GM23338 (cell line): ENCODE measurements at regions not wholly inside any gene's neighbourhood (a gene's known extent, or its start where the extent isn't known, plus 50 kb on each side); places are given as distances from the start of the nearest gene placed in this dataset.

Source experiments
- ATAC-seq: fragments of 200-7000 bp; cut with Tn5 transposase; 3 replicates; pipeline ENCODE4 v1.9.1; 2020
- DNase-seq: peaks from one replicate; pipeline ENCODE4 v3.0.0-alpha.2; 2015; ENCODE audit warnings: low spot score
- H2AFZ ChIP-seq: fragments of 200-600 bp; sonication (generic); 2 replicates; pipeline ENCODE4 v1.8.0; 2016; ENCODE audit warnings: antibody characterized with exemption, mild to moderate bottlenecking, moderate library complexity
- H3F3A ChIP-seq: fragments of 200-600 bp; sonication (generic); replicated peaks from 2 replicates; pipeline ENCODE4 v1.8.0; 2017; ENCODE audit warnings: antibody characterized with exemption, mixed run types, low read depth
- H3K27ac ChIP-seq: fragments of 200-600 bp; sonication (generic); 2 replicates; pipeline ENCODE4 v1.6.1; 2016; ENCODE audit warnings: low read depth
- H3K27me3 ChIP-seq: fragments of 200-600 bp; sonication (generic); 2 replicates; pipeline ENCODE4 v1.8.0; 2016; ENCODE audit warnings: mild to moderate bottlenecking, mixed run types, moderate library complexity; ENCODE audit not compliant: insufficient read depth
- H3K36me3 ChIP-seq: fragments of 200-600 bp; sonication (generic); 2 replicates; pipeline ENCODE4 v1.8.0; 2016; ENCODE audit warnings: mild to moderate bottlenecking; ENCODE audit not compliant: insufficient read depth
- H3K4me1 ChIP-seq: fragments of 200-600 bp; sonication (generic); 2 replicates; pipeline ENCODE4 v1.8.0; 2016; ENCODE audit warnings: mild to moderate bottlenecking, moderate library complexity; ENCODE audit not compliant: insufficient read depth
- H3K4me2 ChIP-seq: fragments of 200-600 bp; sonication (generic); 2 replicates; pipeline ENCODE4 v1.7.1; 2017; ENCODE audit warnings: mixed run types
- H3K4me3 ChIP-seq: fragments of 200-600 bp; sonication (generic); 2 replicates; pipeline ENCODE4 v1.6.1; 2016; ENCODE audit warnings: mixed run types
- H3K79me2 ChIP-seq: fragments of 200-600 bp; sonication (generic); replicated peaks from 2 replicates; pipeline ENCODE4 v1.8.0; 2017; ENCODE audit warnings: mild to moderate bottlenecking; ENCODE audit not compliant: insufficient read depth
- H3K9me2 ChIP-seq: fragments of 200-600 bp; sonication (generic); 2 replicates; pipeline ENCODE4 v1.8.0; 2017; ENCODE audit not compliant: insufficient read depth
- H4K20me1 ChIP-seq: fragments of 200-600 bp; sonication (generic); replicated peaks from 2 replicates; pipeline ENCODE4 v1.8.0; 2017; ENCODE audit warnings: mild to moderate bottlenecking; ENCODE audit not compliant: insufficient read depth
- H3K27ac Mint-ChIP-seq: 2 replicates; pipeline ENCODE4 v1.8.0; 2020; ENCODE audit warnings: inconsistent platforms, mild to moderate bottlenecking, moderate library complexity, mixed read lengths
- H3K27me3 Mint-ChIP-seq: 3 replicates; pipeline ENCODE4 v1.8.0; 2022; ENCODE audit warnings: low read depth, mild to moderate bottlenecking, moderate library complexity, mixed read lengths, inconsistent platforms; ENCODE audit not compliant: insufficient read depth, poor library complexity
- H3K36me3 Mint-ChIP-seq: 3 replicates; pipeline ENCODE4 v1.8.0; 2021; ENCODE audit warnings: low read depth, mild to moderate bottlenecking, inconsistent platforms, moderate library complexity, mixed read lengths
- H3K4me1 Mint-ChIP-seq: 3 replicates; pipeline ENCODE4 v1.8.0; 2020; ENCODE audit warnings: mild to moderate bottlenecking, inconsistent platforms, mixed read lengths
- H3K4me3 Mint-ChIP-seq: 3 replicates; pipeline ENCODE4 v1.8.0; 2021; ENCODE audit warnings: moderate library complexity, mild to moderate bottlenecking, inconsistent platforms, mixed read lengths
- H3K9me3 Mint-ChIP-seq: 3 replicates; pipeline ENCODE4 v1.8.0; 2020; ENCODE audit warnings: moderate library complexity, mild to moderate bottlenecking, inconsistent platforms, mixed read lengths
- CREB1 ChIP-seq: fragments of 250-450 bp; sonication (Bioruptor Pico); IDR thresholded peaks from 2 replicates; pipeline ENCODE4 v1.5.0; 2020; ENCODE audit warnings: low read depth, mild to moderate bottlenecking, moderate library complexity
- CTCF ChIP-seq, 2 experiments: fragments of 200-600 bp in 1 of 2; sonication (generic) in 1 of 2; conservative IDR thresholded peaks; 2 replicates each; pipeline versions ENCODE4 v1.5.1 to v1.6.1; 2016 to 2017; ENCODE audit warnings: antibody characterized with exemption in 2 of 2, low read depth in 2 of 2, mild to moderate bottlenecking in 2 of 2, moderate library complexity in 1 of 2
- ETS1 ChIP-seq: IDR thresholded peaks from 2 replicates; pipeline ENCODE4 v1.6.1; 2016; ENCODE audit warnings: antibody characterized with exemption
- EZH2 ChIP-seq: fragments of 200-600 bp; sonication (generic); IDR thresholded peaks from one replicate; pipeline ENCODE4 v1.8.0; 2017; ENCODE audit warnings: antibody characterized with exemption, mild to moderate bottlenecking, low read depth; ENCODE audit not compliant: unreplicated experiment
- EZH2phosphoT487 ChIP-seq: fragments of 200-600 bp; sonication (generic); IDR thresholded peaks from one replicate; pipeline ENCODE4 v1.8.1; 2018; ENCODE audit warnings: antibody characterized with exemption; ENCODE audit not compliant: unreplicated experiment
- JUNB ChIP-seq: IDR thresholded peaks from one replicate; pipeline ENCODE4 v1.6.1; 2016; ENCODE audit warnings: antibody characterized with exemption; ENCODE audit not compliant: unreplicated experiment
- NANOG ChIP-seq: IDR thresholded peaks from 2 replicates; pipeline ENCODE4 v1.6.1; 2016; ENCODE audit warnings: antibody characterized with exemption, borderline replicate concordance
- POLR2AphosphoS5 ChIP-seq: IDR thresholded peaks from 2 replicates; pipeline ENCODE4 v1.6.1; 2016; ENCODE audit warnings: antibody characterized with exemption, low read depth
- REST ChIP-seq: IDR thresholded peaks from one replicate; pipeline ENCODE4 v1.6.1; 2018; ENCODE audit warnings: antibody characterized with exemption; ENCODE audit not compliant: unreplicated experiment
- STAT1 ChIP-seq: IDR thresholded peaks from one replicate; pipeline ENCODE4 v1.6.1; 2016; ENCODE audit warnings: antibody characterized with exemption; ENCODE audit not compliant: unreplicated experiment
- ZNF114 ChIP-seq: fragments of 250-450 bp; sonication (Bioruptor Pico); IDR thresholded peaks from 2 replicates; pipeline ENCODE4 v1.5.0; 2020; ENCODE audit warnings: mild to moderate bottlenecking, moderate library complexity
- ZNF331 ChIP-seq: fragments of 250-450 bp; sonication (Bioruptor Pico); IDR thresholded peaks from 2 replicates; pipeline ENCODE4 v1.5.0; 2020; ENCODE audit warnings: low read depth, mild to moderate bottlenecking, moderate library complexity
- ZNF462 ChIP-seq: fragments of 250-450 bp; sonication (Bioruptor Pico); IDR thresholded peaks from 2 replicates; pipeline ENCODE4 v1.5.0; 2020; ENCODE audit warnings: mild to moderate bottlenecking, moderate library complexity

- Histone ChIP-seq H3K4me3 (no peak overlapping the region), H3F3A (peaks cover 2% of the 10 kb centered on the region; the same call in 1 of the 2 replicates), H3K27me3 (peaks cover 34% of the 10 kb centered on the region), H4K20me1 (no peaks in the 10 kb centered on the region), H3K79me2 (no peaks in the 10 kb centered on the region), H3K4me2 (no peak overlapping the region), H3K27ac (no peak overlapping the region), H3K36me3 (no peaks in the 10 kb centered on the region), H3K9me2 (no peaks in the 10 kb centered on the region), H2AFZ (no peak overlapping the region), H3K4me1 (no peaks in the 10 kb centered on the region; the same call in 1 of the 2 replicates)
- Mint-ChIP-seq H3K9me3 (no peaks in the 10 kb centered on the region), H3K36me3 (no peaks in the 10 kb centered on the region), H3K27me3 (peaks cover 21% of the 10 kb centered on the region), H3K4me3 (no peak overlapping the region), H3K4me1 (peaks cover 18% of the 10 kb centered on the region), H3K27ac (no peak overlapping the region)
- DNase-seq (no peak), ATAC-seq (no peak)
- no peak for TF ChIP-seq STAT1
- no peak for TF ChIP-seq EZH2phosphoT487
- no peak for TF ChIP-seq ZNF331 (CRISPR knock-in tag)
- TF ChIP-seq JUNB, result no peak
- no peak for TF ChIP-seq EZH2
- no peak for TF ChIP-seq CTCF (conservative IDR thresholded peaks at IDR 0.05; ENCODE audit: low read depth in 2 of 2)
- no peak for TF ChIP-seq REST
- TF ChIP-seq NANOG, result no peak
- TF ChIP-seq ETS1, result no peak
- TF ChIP-seq ZNF462 (CRISPR knock-in tag), result no peak
- no peak for TF ChIP-seq POLR2AphosphoS5
- TF ChIP-seq CREB1 (CRISPR knock-in tag), result no peak
- no peak for TF ChIP-seq ZNF114 (CRISPR knock-in tag)
These were observed 51.0 kb downstream of the CCDC54 start for GRCh38 chr3:107428051-107428858.
